ENCODE measurements at regions not wholly inside any gene's neighbourhood (a gene's known extent, or its start where the extent isn't known, plus 50 kb on each side); places are given as distances from the start of the nearest gene placed in this dataset.
"Not testable (repeated sequence)": the region's sequence is repeated elsewhere in the genome, so short reads cannot be mapped to it uniquely, and the experiment has no call there.

DNA sequence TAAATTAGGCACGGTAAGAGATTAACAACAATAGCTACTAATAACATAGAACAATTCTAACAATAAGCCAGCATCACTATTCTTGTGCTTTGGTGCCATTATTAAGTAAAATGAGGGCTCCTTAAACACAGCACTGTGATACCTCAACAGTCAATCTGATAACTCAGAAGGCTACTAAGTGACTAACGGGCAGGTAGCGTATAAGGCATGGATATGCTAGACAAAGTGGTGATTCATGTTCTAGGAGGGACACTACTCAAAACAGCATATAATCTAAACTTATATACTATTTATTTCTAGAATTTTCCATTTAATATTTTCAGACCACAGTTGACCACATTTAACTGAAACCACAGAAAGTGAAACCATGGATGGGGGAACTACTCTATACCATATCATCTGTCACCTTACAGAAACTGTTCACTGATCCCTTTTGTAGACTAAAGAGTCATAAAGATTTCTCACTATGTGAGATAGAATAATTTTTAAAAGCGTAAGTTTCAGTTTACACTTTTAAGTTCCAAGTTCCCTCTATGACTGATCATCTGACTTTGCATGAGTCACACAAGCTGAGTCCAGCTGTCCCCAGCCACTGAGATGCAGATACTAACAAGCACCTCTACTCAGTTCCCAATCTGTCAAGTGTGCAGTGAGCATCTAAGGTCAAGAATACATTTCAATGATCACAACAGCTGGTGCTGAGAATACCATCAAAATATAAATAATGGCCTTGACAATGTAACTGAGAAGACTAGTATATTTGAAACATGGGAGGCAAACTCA, 256.2 kb downstream of the SPATA31A1 start:
- TF ChIP-seq, protein P1, sequence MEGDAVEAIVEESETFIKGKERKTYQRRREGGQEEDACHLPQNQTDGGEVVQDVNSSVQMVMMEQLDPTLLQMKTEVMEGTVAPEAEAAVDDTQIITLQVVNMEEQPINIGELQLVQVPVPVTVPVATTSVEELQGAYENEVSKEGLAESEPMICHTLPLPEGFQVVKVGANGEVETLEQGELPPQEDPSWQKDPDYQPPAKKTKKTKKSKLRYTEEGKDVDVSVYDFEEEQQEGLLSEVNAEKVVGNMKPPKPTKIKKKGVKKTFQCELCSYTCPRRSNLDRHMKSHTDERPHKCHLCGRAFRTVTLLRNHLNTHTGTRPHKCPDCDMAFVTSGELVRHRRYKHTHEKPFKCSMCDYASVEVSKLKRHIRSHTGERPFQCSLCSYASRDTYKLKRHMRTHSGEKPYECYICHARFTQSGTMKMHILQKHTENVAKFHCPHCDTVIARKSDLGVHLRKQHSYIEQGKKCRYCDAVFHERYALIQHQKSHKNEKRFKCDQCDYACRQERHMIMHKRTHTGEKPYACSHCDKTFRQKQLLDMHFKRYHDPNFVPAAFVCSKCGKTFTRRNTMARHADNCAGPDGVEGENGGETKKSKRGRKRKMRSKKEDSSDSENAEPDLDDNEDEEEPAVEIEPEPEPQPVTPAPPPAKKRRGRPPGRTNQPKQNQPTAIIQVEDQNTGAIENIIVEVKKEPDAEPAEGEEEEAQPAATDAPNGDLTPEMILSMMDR (IDR thresholded peaks at IDR 0.05), result not testable (repeated sequence)
- TF ChIP-seq, protein P2, sequence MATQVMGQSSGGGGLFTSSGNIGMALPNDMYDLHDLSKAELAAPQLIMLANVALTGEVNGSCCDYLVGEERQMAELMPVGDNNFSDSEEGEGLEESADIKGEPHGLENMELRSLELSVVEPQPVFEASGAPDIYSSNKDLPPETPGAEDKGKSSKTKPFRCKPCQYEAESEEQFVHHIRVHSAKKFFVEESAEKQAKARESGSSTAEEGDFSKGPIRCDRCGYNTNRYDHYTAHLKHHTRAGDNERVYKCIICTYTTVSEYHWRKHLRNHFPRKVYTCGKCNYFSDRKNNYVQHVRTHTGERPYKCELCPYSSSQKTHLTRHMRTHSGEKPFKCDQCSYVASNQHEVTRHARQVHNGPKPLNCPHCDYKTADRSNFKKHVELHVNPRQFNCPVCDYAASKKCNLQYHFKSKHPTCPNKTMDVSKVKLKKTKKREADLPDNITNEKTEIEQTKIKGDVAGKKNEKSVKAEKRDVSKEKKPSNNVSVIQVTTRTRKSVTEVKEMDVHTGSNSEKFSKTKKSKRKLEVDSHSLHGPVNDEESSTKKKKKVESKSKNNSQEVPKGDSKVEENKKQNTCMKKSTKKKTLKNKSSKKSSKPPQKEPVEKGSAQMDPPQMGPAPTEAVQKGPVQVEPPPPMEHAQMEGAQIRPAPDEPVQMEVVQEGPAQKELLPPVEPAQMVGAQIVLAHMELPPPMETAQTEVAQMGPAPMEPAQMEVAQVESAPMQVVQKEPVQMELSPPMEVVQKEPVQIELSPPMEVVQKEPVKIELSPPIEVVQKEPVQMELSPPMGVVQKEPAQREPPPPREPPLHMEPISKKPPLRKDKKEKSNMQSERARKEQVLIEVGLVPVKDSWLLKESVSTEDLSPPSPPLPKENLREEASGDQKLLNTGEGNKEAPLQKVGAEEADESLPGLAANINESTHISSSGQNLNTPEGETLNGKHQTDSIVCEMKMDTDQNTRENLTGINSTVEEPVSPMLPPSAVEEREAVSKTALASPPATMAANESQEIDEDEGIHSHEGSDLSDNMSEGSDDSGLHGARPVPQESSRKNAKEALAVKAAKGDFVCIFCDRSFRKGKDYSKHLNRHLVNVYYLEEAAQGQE (IDR thresholded peaks at IDR 0.05; ENCODE audit: insufficient read depth in 1 of 2, low read depth in 2 of 2, low read length in 1 of 2), result not testable (repeated sequence)
